ENCODE measurements at regions not wholly inside any gene's neighbourhood (a gene's known extent, or its start where the extent isn't known, plus 50 kb on each side); places are given as distances from the start of the nearest gene placed in this dataset.

DNA sequence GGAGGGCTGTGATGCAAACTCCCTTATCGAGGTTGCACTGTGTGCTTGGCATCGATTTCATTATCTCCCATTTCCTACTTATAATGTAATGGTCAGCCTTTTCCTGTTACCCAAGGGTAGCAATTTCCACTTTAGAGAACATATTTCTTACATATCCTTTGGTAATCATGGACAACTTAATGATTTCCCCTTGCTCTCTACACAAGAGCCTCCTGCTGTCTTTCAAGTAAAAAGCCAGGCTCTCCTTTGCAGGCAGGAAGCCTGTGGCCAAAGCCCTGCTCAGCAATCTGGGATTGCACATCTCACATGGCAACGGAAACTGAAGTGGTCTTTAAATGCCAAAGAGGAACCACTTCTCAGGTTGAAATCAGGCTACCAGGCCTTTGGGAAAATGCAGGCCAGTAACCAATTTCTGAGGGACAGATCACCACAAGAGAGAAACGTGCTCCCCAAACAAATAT is 86.7 kb upstream of the IKZF1 start:
- no peaks in the 10 kb centered on the region for H4K20me1 ChIP-seq (ENCODE audit: insufficient read depth)
- H3K4me3 ChIP-seq (ENCODE audit: low read depth in 2 of 2, low read length in 1 of 2): no peak overlapping the region
- ChIA-PET CTCF (interaction anchor here (0.7 to 1.0 kb wide), 2 partner anchors 12 to 44 kb away, joined by 3 to 4 read pairs; no protein-coding TSS in a partner anchor), POLR2A (no interaction called here)
- H3K27ac ChIP-seq (ENCODE audit: low read depth in 2 of 2, low read length in 1 of 2): no peak overlapping the region
- H3K9me2 ChIP-seq: no peaks in the 10 kb centered on the region
- H3K9me3 ChIP-seq: peaks cover 6% of the 10 kb centered on the region; the same call in 1 of the 2 replicates
- no peaks in the 10 kb centered on the region for H3K27me3 ChIP-seq (ENCODE audit: insufficient read depth)
- no peak for TF ChIP-seq TAF1 (IDR thresholded peaks at IDR 0.05; ENCODE audit: borderline replicate concordance, low read depth, low read length)
- no peak for TF ChIP-seq GABPA (IDR thresholded peaks at IDR 0.05; ENCODE audit: low read depth)
- TF ChIP-seq, protein P1, sequence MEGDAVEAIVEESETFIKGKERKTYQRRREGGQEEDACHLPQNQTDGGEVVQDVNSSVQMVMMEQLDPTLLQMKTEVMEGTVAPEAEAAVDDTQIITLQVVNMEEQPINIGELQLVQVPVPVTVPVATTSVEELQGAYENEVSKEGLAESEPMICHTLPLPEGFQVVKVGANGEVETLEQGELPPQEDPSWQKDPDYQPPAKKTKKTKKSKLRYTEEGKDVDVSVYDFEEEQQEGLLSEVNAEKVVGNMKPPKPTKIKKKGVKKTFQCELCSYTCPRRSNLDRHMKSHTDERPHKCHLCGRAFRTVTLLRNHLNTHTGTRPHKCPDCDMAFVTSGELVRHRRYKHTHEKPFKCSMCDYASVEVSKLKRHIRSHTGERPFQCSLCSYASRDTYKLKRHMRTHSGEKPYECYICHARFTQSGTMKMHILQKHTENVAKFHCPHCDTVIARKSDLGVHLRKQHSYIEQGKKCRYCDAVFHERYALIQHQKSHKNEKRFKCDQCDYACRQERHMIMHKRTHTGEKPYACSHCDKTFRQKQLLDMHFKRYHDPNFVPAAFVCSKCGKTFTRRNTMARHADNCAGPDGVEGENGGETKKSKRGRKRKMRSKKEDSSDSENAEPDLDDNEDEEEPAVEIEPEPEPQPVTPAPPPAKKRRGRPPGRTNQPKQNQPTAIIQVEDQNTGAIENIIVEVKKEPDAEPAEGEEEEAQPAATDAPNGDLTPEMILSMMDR (IDR thresholded peaks at IDR 0.05): no peak
- no peak for TF ChIP-seq NFIC (IDR thresholded peaks at IDR 0.05; ENCODE audit: borderline replicate concordance)
- no peak for TF ChIP-seq EP300 (IDR thresholded peaks at IDR 0.05; ENCODE audit: borderline replicate concordance in 1 of 2, low read depth in 1 of 2, low read length in 1 of 2)
- TF ChIP-seq SIN3A (IDR thresholded peaks at IDR 0.05; ENCODE audit: borderline replicate concordance, low read depth, low read length): no peak
- TF ChIP-seq CHD2 (IDR thresholded peaks at IDR 0.05; ENCODE audit: low read length, partially characterized antibody): no peak
- no peak for TF ChIP-seq ELF1 (IDR thresholded peaks at IDR 0.05)
- TF ChIP-seq MAX (IDR thresholded peaks at IDR 0.05; ENCODE audit: low read depth): no peak
- TF ChIP-seq GATA2 (CRISPR knock-in tag; IDR thresholded peaks at IDR 0.05): no peak
- no peak for TF ChIP-seq FOXJ3 (CRISPR knock-in tag; IDR thresholded peaks at IDR 0.05)
- no peak overlapping the region for H3K9ac ChIP-seq
- no peak for DNase-seq
- H3K4me2 ChIP-seq: no peak overlapping the region
- 9% methylated on average over 4 of the region's 4 CpGs for WGBS (ENCODE audit: low lambda C conversion rate)
- peaks cover 0 to 2% of the 10 kb centered on the region in 2 experiments for H3K36me3 ChIP-seq (replicated peaks in 1 of 2; ENCODE audit: control insufficient read depth in 1 of 2, insufficient read depth in 2 of 2, low read length in 1 of 2)
- H3F3A ChIP-seq (replicated peaks; ENCODE audit: insufficient read depth): no peaks in the 10 kb centered on the region
- no peak overlapping the region for H2AFZ ChIP-seq (ENCODE audit: low read depth)
- H3K4me1 ChIP-seq (ENCODE audit: control insufficient read depth in 1 of 2, insufficient read depth in 2 of 2, low read depth in 1 of 2, low read length in 1 of 2): peaks cover 0 to 8% of the 10 kb centered on the region in 2 experiments; a peak in 1 of 4 replicates
- no peaks in the 10 kb centered on the region for H3K79me2 ChIP-seq (ENCODE audit: insufficient read depth)

DNA sequence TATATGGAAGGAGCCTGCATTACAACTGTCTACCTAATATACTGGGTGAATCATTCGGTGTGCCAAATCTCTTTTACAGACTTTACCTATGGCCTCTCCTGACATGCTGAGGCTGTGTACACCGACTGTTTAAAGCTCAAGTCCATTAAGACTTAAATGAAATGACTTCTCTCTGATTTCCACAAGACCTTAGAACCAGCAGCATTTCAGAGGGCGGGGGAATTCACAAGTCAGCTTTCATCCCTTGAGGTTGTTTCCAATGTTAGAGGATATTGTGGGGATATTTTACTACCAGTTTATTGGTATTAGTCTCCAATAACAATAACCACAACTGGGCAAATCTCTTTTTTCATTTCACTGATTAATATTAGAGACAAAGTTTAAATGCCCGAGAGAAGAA is 87.1 kb upstream of the IKZF1 start:
- DNase-seq: no peak
- Histone ChIP-seq H3F3A (replicated peaks; ENCODE audit: insufficient read depth) (no peaks in the 10 kb centered on the region), H3K4me2 (no peak overlapping the region), H3K9me2 (no peaks in the 10 kb centered on the region), H4K20me1 (ENCODE audit: insufficient read depth) (no peaks in the 10 kb centered on the region), H3K4me3 (ENCODE audit: low read depth in 2 of 2, low read length in 1 of 2) (no peak overlapping the region), H3K9me3 (peaks cover 3% of the 10 kb centered on the region; the same call in 1 of the 2 replicates), H3K27me3 (ENCODE audit: insufficient read depth) (no peaks in the 10 kb centered on the region), H3K27ac (ENCODE audit: low read depth in 2 of 2, low read length in 1 of 2) (no peak overlapping the region), H3K4me1 (ENCODE audit: control insufficient read depth in 1 of 2, insufficient read depth in 2 of 2, low read depth in 1 of 2, low read length in 1 of 2) (peaks cover 0 to 8% of the 10 kb centered on the region in 2 experiments; a peak in 1 of 4 replicates), H3K79me2 (ENCODE audit: insufficient read depth) (no peaks in the 10 kb centered on the region), H3K9ac (no peak overlapping the region), H2AFZ (ENCODE audit: low read depth) (no peak overlapping the region), H3K36me3 (replicated peaks in 1 of 2; ENCODE audit: control insufficient read depth in 1 of 2, insufficient read depth in 2 of 2, low read length in 1 of 2) (peaks cover 0 to under 1% of the 10 kb centered on the region in 2 experiments)
- ChIA-PET CTCF (interaction anchor here (0.7 kb wide), 1 partner anchor 44 kb away, joined by 3 read pairs; no protein-coding TSS in a partner anchor), POLR2A (no interaction called here)
- TF ChIP-seq SIN3A (IDR thresholded peaks at IDR 0.05; ENCODE audit: borderline replicate concordance, low read depth, low read length): no peak
- TF ChIP-seq MEF2A (IDR thresholded peaks at IDR 0.05; ENCODE audit: borderline replicate concordance, low read depth): no peak
- TF ChIP-seq SMC3 (IDR thresholded peaks at IDR 0.05; ENCODE audit: low read depth, low read length): no peak
- TF ChIP-seq, protein P2, sequence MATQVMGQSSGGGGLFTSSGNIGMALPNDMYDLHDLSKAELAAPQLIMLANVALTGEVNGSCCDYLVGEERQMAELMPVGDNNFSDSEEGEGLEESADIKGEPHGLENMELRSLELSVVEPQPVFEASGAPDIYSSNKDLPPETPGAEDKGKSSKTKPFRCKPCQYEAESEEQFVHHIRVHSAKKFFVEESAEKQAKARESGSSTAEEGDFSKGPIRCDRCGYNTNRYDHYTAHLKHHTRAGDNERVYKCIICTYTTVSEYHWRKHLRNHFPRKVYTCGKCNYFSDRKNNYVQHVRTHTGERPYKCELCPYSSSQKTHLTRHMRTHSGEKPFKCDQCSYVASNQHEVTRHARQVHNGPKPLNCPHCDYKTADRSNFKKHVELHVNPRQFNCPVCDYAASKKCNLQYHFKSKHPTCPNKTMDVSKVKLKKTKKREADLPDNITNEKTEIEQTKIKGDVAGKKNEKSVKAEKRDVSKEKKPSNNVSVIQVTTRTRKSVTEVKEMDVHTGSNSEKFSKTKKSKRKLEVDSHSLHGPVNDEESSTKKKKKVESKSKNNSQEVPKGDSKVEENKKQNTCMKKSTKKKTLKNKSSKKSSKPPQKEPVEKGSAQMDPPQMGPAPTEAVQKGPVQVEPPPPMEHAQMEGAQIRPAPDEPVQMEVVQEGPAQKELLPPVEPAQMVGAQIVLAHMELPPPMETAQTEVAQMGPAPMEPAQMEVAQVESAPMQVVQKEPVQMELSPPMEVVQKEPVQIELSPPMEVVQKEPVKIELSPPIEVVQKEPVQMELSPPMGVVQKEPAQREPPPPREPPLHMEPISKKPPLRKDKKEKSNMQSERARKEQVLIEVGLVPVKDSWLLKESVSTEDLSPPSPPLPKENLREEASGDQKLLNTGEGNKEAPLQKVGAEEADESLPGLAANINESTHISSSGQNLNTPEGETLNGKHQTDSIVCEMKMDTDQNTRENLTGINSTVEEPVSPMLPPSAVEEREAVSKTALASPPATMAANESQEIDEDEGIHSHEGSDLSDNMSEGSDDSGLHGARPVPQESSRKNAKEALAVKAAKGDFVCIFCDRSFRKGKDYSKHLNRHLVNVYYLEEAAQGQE (IDR thresholded peaks at IDR 0.05; ENCODE audit: low read depth, low read length): no peak
- WGBS (ENCODE audit: low lambda C conversion rate): 31% methylated on average over 4 of the region's 4 CpGs
